Osteoblast (primary cell): ENCODE measurements at regions not wholly inside any gene's neighbourhood (a gene's known extent, or its start where the extent isn't known, plus 50 kb on each side); places are given as distances from the start of the nearest gene placed in this dataset.

Source experiments
- DNase-seq: peaks from one replicate; pipeline ENCODE4 v3.0.0; 2011; ENCODE audit warnings: low spot score, mixed read lengths; ENCODE audit not compliant: insufficient read length; ENCODE audit errors: missing footprints
- H2AFZ ChIP-seq: 2 replicates; pipeline ENCODE4 v1.6.0; 2011; ENCODE audit warnings: mild to moderate bottlenecking, low read length
- H3K27ac ChIP-seq: 2 replicates; pipeline ENCODE4 v1.5.1; 2011; ENCODE audit warnings: mild to moderate bottlenecking, low read depth, low read length, moderate library complexity
- H3K27me3 ChIP-seq: 2 replicates; pipeline ENCODE4 v1.6.0; 2012; ENCODE audit warnings: mild to moderate bottlenecking, control low read depth, inconsistent platforms, low read length, moderate library complexity; ENCODE audit not compliant: insufficient read depth
- H3K36me3 ChIP-seq: 2 replicates; pipeline ENCODE4 v1.5.1; 2011; ENCODE audit warnings: mild to moderate bottlenecking, low read length, control low read depth, moderate library complexity; ENCODE audit not compliant: insufficient read depth
- H3K4me1 ChIP-seq: 2 replicates; pipeline ENCODE4 v1.5.1; 2011; ENCODE audit warnings: mild to moderate bottlenecking, low read length, control low read depth, moderate library complexity; ENCODE audit not compliant: insufficient read depth
- H3K4me2 ChIP-seq: 2 replicates; pipeline ENCODE4 v1.6.0; 2011; ENCODE audit warnings: mild to moderate bottlenecking, low read length; ENCODE audit not compliant: insufficient read depth
- H3K4me3 ChIP-seq: fragments of 200-600 bp; sonication (generic); 3 replicates; pipeline ENCODE4 v1.5.1; 2012; ENCODE audit warnings: mild to moderate bottlenecking, low read length, inconsistent platforms; ENCODE audit not compliant: insufficient read depth
- H3K79me2 ChIP-seq: 2 replicates; pipeline ENCODE4 v1.6.0; 2012; ENCODE audit warnings: mild to moderate bottlenecking, low read length, control low read depth, inconsistent platforms; ENCODE audit not compliant: insufficient read depth
- H3K9me3 ChIP-seq: 2 replicates; pipeline ENCODE4 v1.5.1; 2011; ENCODE audit warnings: low read depth, low read length, control low read depth
- H4K20me1 ChIP-seq: 2 replicates; pipeline ENCODE4 v1.6.0; 2012; ENCODE audit warnings: mild to moderate bottlenecking, low read length, control low read depth; ENCODE audit not compliant: insufficient read depth
- TF ChIP-seq, protein P1 (sequence below): IDR thresholded peaks from 2 replicates; pipeline ENCODE4 v1.5.1; 2011; ENCODE audit warnings: mild to moderate bottlenecking, low read depth, low read length, moderate library complexity; ENCODE audit errors: extremely low read depth

DNA sequence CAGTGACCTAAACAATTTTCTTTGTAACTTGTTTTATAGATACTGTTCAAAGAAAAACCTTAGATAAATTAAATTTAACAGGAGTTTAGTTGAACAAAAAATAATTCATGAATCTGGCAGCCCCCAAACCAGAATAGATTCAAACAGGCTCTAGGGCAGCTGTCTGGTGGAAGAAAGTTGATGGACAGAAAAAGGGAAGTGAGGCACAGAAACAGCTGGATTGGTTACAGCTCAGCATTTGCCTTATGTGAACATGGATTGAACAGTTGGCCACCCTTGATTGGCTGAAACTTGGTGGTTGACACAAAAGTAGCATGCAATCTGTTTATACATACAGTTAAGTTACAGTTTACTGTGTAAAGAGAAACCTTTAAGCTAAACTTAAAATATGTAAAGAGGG is 954.3 kb upstream of the FLRT2 start:
- Histone ChIP-seq H3K27me3 (no peaks in the 10 kb centered on the region), H3K4me3 (no peak overlapping the region), H3K9me3 (no peaks in the 10 kb centered on the region), H3K36me3 (no peaks in the 10 kb centered on the region), H3K79me2 (no peaks in the 10 kb centered on the region), H4K20me1 (no peaks in the 10 kb centered on the region), H3K4me1 (no peaks in the 10 kb centered on the region), H3K27ac (no peak overlapping the region), H2AFZ (no peak overlapping the region), H3K4me2 (no peak overlapping the region)
- TF ChIP-seq, protein P1, sequence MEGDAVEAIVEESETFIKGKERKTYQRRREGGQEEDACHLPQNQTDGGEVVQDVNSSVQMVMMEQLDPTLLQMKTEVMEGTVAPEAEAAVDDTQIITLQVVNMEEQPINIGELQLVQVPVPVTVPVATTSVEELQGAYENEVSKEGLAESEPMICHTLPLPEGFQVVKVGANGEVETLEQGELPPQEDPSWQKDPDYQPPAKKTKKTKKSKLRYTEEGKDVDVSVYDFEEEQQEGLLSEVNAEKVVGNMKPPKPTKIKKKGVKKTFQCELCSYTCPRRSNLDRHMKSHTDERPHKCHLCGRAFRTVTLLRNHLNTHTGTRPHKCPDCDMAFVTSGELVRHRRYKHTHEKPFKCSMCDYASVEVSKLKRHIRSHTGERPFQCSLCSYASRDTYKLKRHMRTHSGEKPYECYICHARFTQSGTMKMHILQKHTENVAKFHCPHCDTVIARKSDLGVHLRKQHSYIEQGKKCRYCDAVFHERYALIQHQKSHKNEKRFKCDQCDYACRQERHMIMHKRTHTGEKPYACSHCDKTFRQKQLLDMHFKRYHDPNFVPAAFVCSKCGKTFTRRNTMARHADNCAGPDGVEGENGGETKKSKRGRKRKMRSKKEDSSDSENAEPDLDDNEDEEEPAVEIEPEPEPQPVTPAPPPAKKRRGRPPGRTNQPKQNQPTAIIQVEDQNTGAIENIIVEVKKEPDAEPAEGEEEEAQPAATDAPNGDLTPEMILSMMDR: no peak
- DNase-seq: no peak

DNA sequence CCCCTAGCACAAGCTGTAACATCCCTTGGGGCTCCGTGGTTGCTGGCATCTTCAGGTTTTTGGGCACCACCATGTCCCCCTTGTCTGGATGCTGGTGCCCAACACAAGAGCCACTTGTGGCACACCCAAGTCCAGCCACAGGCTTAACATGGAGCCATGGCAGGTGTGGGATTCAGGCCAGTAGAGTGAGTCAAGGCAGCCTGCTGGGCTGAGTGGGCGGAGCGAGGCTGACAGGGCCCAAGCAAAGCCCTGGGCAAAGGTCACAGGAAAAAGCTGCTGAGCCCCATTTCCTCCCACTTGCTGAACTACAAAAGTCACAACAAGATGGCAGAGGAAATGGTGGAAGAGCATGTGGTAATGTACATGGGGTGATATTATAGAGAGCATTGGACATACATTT is 950.7 kb upstream of the FLRT2 start:
- DNase-seq: no peak
- Histone ChIP-seq H3K4me2 (no peak overlapping the region), H3K27ac (no peak overlapping the region), H3K27me3 (no peaks in the 10 kb centered on the region), H2AFZ (no peak overlapping the region), H3K79me2 (no peaks in the 10 kb centered on the region), H3K36me3 (no peaks in the 10 kb centered on the region), H3K4me3 (no peak overlapping the region), H4K20me1 (no peaks in the 10 kb centered on the region), H3K9me3 (no peaks in the 10 kb centered on the region), H3K4me1 (no peaks in the 10 kb centered on the region)
- TF ChIP-seq, protein P1: no peak

DNA sequence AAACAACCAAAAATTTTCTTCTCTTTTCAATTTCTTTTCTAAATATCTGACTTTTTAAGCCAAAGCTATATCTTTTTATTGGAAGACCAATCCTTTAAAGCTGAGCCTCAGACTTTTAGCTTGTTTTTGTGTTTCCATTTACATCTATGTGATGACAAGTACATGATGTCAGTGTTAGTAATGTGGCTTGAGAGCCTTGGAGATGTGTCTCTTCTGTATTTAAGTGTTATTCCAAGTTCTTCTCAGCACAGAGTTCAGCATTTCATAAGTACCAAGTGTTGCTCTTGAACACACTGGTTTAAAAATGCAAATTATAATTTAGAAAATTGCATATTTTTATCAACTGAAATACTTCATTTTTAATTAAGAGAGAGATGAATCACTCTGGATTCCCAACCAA is 948.9 kb upstream of the FLRT2 start:
- Histone ChIP-seq H3K4me3 (no peak overlapping the region), H3K4me2 (no peak overlapping the region), H3K79me2 (no peaks in the 10 kb centered on the region), H3K36me3 (no peaks in the 10 kb centered on the region), H3K4me1 (no peaks in the 10 kb centered on the region), H2AFZ (no peak overlapping the region), H3K9me3 (no peaks in the 10 kb centered on the region), H3K27ac (no peak overlapping the region), H3K27me3 (no peaks in the 10 kb centered on the region), H4K20me1 (no peaks in the 10 kb centered on the region)
- TF ChIP-seq, protein P1: no peak
- DNase-seq: no peak

DNA sequence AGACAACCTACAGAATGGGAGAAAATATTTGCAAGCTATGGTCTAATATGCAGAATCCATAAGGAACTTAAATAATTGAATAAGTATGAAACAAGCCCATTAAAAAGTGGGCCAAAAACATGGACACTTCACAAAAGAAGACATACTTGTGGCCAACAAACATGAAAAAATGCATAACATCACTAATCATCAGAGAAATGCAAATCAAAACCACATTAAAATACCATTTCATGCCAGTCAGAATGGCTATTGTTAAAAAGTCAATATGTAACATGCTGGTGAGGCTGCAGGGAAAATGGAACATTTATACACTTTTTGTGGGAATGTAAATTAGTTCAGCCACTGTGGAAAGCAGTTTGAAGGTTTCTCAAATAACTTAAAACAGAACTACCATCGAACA is 945.4 kb upstream of the FLRT2 start:
- H3K36me3 ChIP-seq: no peaks in the 10 kb centered on the region
- no peaks in the 10 kb centered on the region for H3K9me3 ChIP-seq
- H3K79me2 ChIP-seq: no peaks in the 10 kb centered on the region
- no peaks in the 10 kb centered on the region for H4K20me1 ChIP-seq
- no peak overlapping the region for H3K4me2 ChIP-seq
- H3K4me3 ChIP-seq: no peak overlapping the region
- no peak overlapping the region for H3K27ac ChIP-seq
- no peaks in the 10 kb centered on the region for H3K4me1 ChIP-seq
- DNase-seq: no peak
- TF ChIP-seq, protein P1: no peak
- H2AFZ ChIP-seq: no peak overlapping the region
- H3K27me3 ChIP-seq: no peaks in the 10 kb centered on the region
